ENCODE measurements at regions not wholly inside any gene's neighbourhood (a gene's known extent, or its start where the extent isn't known, plus 50 kb on each side); places are given as distances from the start of the nearest gene placed in this dataset.
"Not testable (repeated sequence)": the region's sequence is repeated elsewhere in the genome, so short reads cannot be mapped to it uniquely, and the experiment has no call there.

DNA sequence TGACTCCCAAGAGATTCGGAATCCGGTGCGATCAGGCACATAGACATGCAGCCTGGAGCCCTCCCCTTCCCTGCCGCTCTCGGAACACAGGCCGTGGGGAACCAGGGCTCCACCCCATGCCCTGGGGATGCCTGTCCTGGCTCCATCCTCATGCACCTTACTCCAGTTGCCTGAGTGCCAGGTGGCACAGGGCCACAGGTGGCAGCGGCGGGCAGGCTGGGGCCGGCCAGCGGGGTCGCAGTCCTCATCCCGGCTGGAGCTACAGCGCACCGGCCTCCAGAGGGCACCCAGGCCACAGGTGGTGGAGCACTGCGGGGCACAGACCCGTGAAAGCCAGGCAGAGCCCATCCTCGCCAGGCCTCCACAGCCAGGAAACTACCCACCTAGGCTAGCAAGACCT lies 119.9 kb upstream of the AKAP13 start:
- not testable (repeated sequence) for TF ChIP-seq BHLHE40 (IDR thresholded peaks at IDR 0.05; ENCODE audit: borderline replicate concordance); ELF4 (IDR thresholded peaks at IDR 0.05); SP1 (IDR thresholded peaks at IDR 0.05); ARNT (IDR thresholded peaks at IDR 0.05); FOXM1 (IDR thresholded peaks at IDR 0.05; ENCODE audit: borderline replicate concordance); FOXK2 (IDR thresholded peaks at IDR 0.05); CTBP1 (IDR thresholded peaks at IDR 0.05; ENCODE audit: borderline replicate concordance); SUZ12 (IDR thresholded peaks at IDR 0.05); HDGF (IDR thresholded peaks at IDR 0.05; ENCODE audit: borderline replicate concordance); TARDBP (IDR thresholded peaks at IDR 0.05); ZNF384 (IDR thresholded peaks at IDR 0.05)
- TF ChIP-seq, protein P1, sequence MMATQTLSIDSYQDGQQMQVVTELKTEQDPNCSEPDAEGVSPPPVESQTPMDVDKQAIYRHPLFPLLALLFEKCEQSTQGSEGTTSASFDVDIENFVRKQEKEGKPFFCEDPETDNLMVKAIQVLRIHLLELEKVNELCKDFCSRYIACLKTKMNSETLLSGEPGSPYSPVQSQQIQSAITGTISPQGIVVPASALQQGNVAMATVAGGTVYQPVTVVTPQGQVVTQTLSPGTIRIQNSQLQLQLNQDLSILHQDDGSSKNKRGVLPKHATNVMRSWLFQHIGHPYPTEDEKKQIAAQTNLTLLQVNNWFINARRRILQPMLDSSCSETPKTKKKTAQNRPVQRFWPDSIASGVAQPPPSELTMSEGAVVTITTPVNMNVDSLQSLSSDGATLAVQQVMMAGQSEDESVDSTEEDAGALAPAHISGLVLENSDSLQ (IDR thresholded peaks at IDR 0.05) = not testable (repeated sequence)

Data from HEK293T (cell line).